Activated CD8-positive, alpha-beta T cell treated with anti-CD3 and anti-CD28 coated beads, Interleukin-2, amount 10 ng/mL, durations not matched to agents 7 days and 5 days (primary cell): ENCODE measurements at regions not wholly inside any gene's neighbourhood (a gene's known extent, or its start where the extent isn't known, plus 50 kb on each side); places are given as distances from the start of the nearest gene placed in this dataset.

Source experiments
- ATAC-seq: fragments of 150-1000 bp; cut with Tn5 transposase; one replicate; pipeline ENCODE4 v1.10.0; 2021; ENCODE audit warnings: moderate library complexity
- CTCF ChIA-PET: fragments of 350-600 bp; sonication (Branson Sonifier 250); formaldehyde crosslinking; loops from one replicate; lab custom pipeline; 2021; ENCODE audit warnings: antibody characterized with exemption; lab: Charles Lee
- POLR2A ChIA-PET: fragments of 350-600 bp; sonication (Branson Sonifier 250); formaldehyde crosslinking; loops from one replicate; lab custom pipeline; 2021; ENCODE audit warnings: antibody characterized with exemption; lab: Charles Lee
- DNase-seq: peaks from one replicate; pipeline ENCODE4 v3.0.0-alpha.2; 2020
- H3K27ac Mint-ChIP-seq: one replicate; pipeline ENCODE4 v1.8.0; 2021; ENCODE audit warnings: mild to moderate bottlenecking, mixed read lengths
- H3K27me3 Mint-ChIP-seq: one replicate; pipeline ENCODE4 v1.8.0; 2021; ENCODE audit warnings: low read depth, mixed read lengths
- H3K36me3 Mint-ChIP-seq: one replicate; pipeline ENCODE4 v1.8.0; 2021; ENCODE audit warnings: low read depth, mixed read lengths
- H3K4me1 Mint-ChIP-seq: one replicate; pipeline ENCODE4 v1.8.0; 2021; ENCODE audit warnings: low read depth, mixed read lengths
- H3K4me3 Mint-ChIP-seq: one replicate; pipeline ENCODE4 v1.8.0; 2021; ENCODE audit warnings: mild to moderate bottlenecking, mixed read lengths
- H3K9me3 Mint-ChIP-seq: one replicate; pipeline ENCODE4 v1.8.0; 2022; ENCODE audit warnings: mixed read lengths; ENCODE audit not compliant: insufficient read depth

DNA sequence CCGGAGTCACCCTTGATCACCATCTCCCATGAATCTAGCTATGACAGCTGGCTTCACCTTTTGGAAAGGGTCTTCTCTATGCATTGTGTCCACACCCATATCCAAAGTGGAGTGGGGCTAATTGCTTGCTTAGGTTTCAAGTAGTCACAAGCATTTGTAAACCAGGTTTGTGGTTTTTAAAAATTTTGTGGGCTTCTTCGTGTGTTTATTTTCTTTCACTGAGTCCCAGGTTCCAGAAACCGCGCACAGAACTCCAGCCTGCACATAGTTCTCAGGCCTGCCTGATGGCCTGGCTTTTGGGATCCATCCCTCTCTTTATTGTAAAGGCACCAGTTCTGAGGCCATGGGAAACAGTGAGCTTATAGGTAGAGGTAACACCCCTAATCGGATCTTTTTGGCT is 70.2 kb upstream of the TLR3 start:
- no peaks in the 10 kb centered on the region for H3K36me3 Mint-ChIP-seq
- H3K4me3 Mint-ChIP-seq: no peak overlapping the region
- no peak overlapping the region for H3K27ac Mint-ChIP-seq
- no peaks in the 10 kb centered on the region for H3K9me3 Mint-ChIP-seq
- ChIA-PET CTCF (no interaction called here), POLR2A (no interaction called here)
- no peaks in the 10 kb centered on the region for H3K4me1 Mint-ChIP-seq
- no peaks in the 10 kb centered on the region for H3K27me3 Mint-ChIP-seq
- DNase-seq (no peak), ATAC-seq (no peak)

DNA sequence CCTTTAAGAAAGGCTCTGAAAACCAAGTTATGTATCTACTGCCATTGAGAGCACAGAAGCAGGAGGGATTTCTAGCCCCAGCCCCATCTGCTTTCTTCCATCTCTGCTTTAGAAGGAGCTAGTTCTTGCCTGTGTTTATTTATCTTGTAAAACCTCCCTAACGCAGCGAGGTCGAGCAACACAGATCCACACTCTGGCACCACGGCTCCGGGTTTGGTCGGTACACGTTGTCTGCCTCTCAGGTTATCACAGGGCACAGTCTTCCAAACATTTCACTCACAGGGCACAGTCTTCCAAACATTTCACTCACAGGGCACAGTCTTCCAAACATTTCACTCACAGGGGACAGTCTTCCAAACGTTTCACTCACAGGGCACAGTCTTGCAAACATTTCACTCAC is 69.7 kb upstream of the TLR3 start:
- H3K27ac Mint-ChIP-seq: no peak overlapping the region
- no peaks in the 10 kb centered on the region for H3K9me3 Mint-ChIP-seq
- ChIA-PET POLR2A (no interaction called here), CTCF (no interaction called here)
- DNase-seq: no peak
- H3K4me1 Mint-ChIP-seq: no peaks in the 10 kb centered on the region
- no peaks in the 10 kb centered on the region for H3K27me3 Mint-ChIP-seq
- H3K36me3 Mint-ChIP-seq: no peaks in the 10 kb centered on the region
- ATAC-seq: no peak
- H3K4me3 Mint-ChIP-seq: no peak overlapping the region

DNA sequence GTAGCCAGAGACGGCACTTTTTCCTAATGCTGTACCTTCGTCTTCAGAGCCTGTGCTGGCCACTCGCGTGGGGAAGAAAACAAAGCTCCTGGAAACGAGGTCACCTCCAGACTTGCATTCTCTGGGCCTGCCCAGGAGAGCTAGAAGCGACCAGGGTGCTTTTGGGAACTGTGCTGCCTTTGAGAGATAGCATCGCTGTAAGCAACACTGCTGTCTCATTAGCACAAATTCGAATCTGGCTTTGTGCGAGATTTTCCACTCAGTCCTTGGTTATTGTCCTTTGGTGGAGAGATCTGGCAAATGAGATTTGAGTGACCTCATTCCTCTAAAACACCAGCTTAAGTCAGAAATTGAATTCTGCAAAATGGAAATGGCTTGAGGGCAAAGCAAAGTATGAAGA is 66.1 kb upstream of the TLR3 start:
- H3K4me1 Mint-ChIP-seq: no peaks in the 10 kb centered on the region
- no peaks in the 10 kb centered on the region for H3K36me3 Mint-ChIP-seq
- DNase-seq (no peak), ATAC-seq (no peak)
- no peaks in the 10 kb centered on the region for H3K27me3 Mint-ChIP-seq
- CTCF ChIA-PET: no interaction called here
- no peak overlapping the region for H3K4me3 Mint-ChIP-seq
- no peak overlapping the region for H3K27ac Mint-ChIP-seq
- H3K9me3 Mint-ChIP-seq: no peaks in the 10 kb centered on the region
- POLR2A ChIA-PET: no interaction called here

DNA sequence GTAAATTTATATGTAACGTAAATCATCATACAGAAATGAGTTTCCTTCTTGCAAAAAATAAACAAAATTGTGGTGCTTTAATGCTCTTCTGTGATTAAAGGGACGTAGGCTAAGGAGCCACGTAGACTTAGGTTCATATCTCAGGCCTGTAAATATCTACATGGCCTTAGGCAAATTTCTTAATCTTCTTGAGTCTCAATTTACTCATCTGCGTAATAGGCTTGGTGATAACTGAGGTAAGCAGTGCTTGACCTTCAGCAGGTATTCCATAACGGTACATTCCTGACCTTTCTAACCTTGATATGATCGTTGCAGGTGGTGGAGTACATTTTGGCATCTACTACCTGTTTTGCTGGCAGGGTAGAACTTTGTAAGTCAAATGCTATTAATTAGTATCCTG is 65.2 kb upstream of the TLR3 start:
- ChIA-PET POLR2A (no interaction called here), CTCF (no interaction called here)
- DNase-seq (no peak), ATAC-seq (no peak)
- Mint-ChIP-seq H3K4me3 (no peak overlapping the region), H3K27me3 (no peaks in the 10 kb centered on the region), H3K9me3 (no peaks in the 10 kb centered on the region), H3K36me3 (no peaks in the 10 kb centered on the region), H3K27ac (no peak overlapping the region), H3K4me1 (no peaks in the 10 kb centered on the region)

DNA sequence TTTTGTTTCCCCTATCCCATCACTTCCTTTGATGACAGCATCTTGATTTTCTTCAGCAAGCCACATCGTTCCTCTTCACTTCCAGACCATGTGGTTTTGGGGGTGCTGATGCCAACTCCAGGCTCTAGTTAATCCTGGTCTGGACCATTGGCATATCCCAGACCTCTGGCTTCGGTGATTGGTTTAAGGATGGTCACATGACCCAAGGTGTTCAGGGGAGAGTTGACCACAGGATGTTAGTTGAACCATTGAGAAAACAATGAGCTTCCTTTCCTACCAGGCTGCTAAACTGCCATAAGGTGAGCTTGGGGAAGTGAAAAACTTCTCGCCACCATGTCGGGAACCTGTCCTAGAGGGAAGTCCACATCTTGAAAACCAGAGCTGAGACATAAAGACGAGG is 60.9 kb upstream of the TLR3 start:
- H3K27ac Mint-ChIP-seq: no peak overlapping the region
- no peak overlapping the region for H3K4me3 Mint-ChIP-seq
- ChIA-PET POLR2A (no interaction called here), CTCF (interaction anchor here (0.9 kb wide), 1 partner anchor 30 kb away, joined by 3 read pairs; no protein-coding TSS in a partner anchor)
- no peak for DNase-seq
- H3K4me1 Mint-ChIP-seq: no peaks in the 10 kb centered on the region
- H3K9me3 Mint-ChIP-seq: no peaks in the 10 kb centered on the region
- ATAC-seq: no peak
- no peaks in the 10 kb centered on the region for H3K27me3 Mint-ChIP-seq
- no peaks in the 10 kb centered on the region for H3K36me3 Mint-ChIP-seq

DNA sequence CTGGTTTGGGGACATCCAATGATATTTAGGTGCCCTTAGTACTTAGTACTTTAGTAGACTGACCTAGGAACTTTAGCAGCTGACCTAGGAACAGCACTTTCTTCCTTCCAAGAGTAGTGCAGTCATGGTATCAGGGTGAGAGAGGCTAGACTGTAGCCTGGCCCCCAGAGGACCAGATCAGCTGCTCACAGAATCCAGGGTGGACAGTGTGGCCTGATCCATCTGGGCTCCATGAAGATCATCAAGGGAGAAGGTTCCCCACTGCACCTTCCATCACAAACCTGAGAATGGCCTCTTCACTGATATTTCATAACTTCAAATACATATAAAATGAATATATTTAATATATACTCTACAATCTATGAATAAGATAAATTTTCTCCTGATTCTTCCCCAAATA is 59.0 kb upstream of the TLR3 start:
- Mint-ChIP-seq H3K27me3 (no peaks in the 10 kb centered on the region), H3K4me1 (no peaks in the 10 kb centered on the region), H3K4me3 (no peak overlapping the region), H3K9me3 (no peaks in the 10 kb centered on the region), H3K36me3 (no peaks in the 10 kb centered on the region), H3K27ac (no peak overlapping the region)
- no peak for DNase-seq
- ChIA-PET CTCF (no interaction called here), POLR2A (no interaction called here)
- ATAC-seq: no peak

DNA sequence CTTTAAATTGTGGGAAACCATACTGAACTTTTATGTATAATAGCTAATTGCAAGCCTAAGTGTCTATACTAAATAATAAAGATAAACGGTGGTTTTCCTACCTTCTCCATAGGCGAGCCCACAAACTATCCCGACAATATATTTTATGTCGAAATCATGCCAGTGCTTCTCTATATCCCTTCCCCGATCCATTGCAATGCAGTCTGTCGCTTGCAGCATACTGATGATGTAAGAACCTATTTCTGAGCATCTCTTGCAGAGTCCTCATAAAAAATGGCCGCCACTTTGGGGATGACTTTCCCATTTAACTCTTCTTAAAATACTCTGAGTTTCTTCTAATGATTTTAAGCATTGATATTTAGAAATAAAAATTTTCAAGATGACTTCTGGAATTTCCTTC is 58.1 kb upstream of the TLR3 start:
- Mint-ChIP-seq H3K9me3 (no peaks in the 10 kb centered on the region), H3K27ac (no peak overlapping the region), H3K4me1 (no peaks in the 10 kb centered on the region), H3K36me3 (no peaks in the 10 kb centered on the region), H3K27me3 (no peaks in the 10 kb centered on the region), H3K4me3 (no peak overlapping the region)
- ATAC-seq (no peak), DNase-seq (no peak)
- CTCF ChIA-PET: no interaction called here
- POLR2A ChIA-PET: no interaction called here

DNA sequence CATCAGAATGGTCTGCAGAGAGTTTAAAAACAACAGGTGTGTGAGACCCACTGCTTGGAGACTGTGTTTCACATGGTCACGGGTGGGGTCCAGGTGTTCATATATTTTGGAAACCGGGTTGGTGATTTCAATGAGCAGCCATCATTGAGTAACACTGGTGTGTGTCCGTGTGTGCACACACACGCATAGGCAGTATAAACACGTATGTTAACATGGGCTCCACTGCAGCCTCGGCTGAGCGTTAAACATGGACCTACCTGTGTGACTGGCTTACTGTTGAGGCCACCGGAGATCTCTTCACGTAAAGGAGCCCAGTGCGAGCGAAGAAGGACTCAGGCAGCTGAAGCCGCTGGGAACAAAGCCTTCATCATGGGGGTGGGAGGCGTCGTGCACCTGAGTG is 56.9 kb upstream of the TLR3 start:
- no peaks in the 10 kb centered on the region for H3K36me3 Mint-ChIP-seq
- ChIA-PET POLR2A (no interaction called here), CTCF (no interaction called here)
- no peaks in the 10 kb centered on the region for H3K4me1 Mint-ChIP-seq
- H3K4me3 Mint-ChIP-seq: no peak overlapping the region
- no peak for DNase-seq
- no peaks in the 10 kb centered on the region for H3K27me3 Mint-ChIP-seq
- H3K27ac Mint-ChIP-seq: no peak overlapping the region
- H3K9me3 Mint-ChIP-seq: no peaks in the 10 kb centered on the region
- ATAC-seq: no peak

DNA sequence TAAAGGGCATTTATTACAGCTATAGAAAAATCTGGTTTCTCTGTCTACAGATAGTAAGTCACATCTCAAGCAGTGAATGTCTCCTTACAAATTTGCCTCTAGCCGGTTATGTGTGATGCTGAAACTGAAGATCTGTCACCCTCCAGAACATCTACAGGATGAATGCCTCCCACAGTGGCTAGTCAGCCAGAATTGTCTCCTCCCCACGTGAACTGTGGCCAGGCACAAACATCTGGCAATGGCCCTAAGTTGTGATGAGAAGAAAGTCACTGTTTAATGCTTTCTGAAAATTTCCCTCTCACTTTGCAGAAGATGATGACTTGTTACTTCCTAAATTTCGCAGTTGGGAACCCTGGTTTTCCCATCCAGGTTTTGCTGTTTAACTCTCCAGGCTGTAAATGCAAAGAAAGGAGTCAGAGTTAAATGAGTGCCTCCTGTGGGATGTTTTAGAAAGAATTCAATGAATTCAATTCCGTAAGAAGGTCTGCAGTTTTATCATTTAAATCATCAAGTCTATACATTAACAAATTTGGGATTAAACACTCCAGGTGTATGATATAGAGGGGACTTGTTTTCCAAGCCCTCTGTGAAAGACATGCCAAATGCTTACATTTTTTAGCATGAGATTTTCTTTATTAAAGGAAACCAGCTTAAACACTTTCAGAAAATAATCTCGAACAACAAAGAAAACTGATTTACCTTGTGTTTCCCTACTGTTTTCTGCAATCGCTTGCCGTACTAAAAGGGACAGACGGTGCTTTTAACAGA is 55.4 kb upstream of the TLR3 start:
- Mint-ChIP-seq H3K9me3 (no peaks in the 10 kb centered on the region), H3K4me1 (no peaks in the 10 kb centered on the region), H3K27me3 (no peaks in the 10 kb centered on the region), H3K27ac (no peak overlapping the region), H3K36me3 (no peaks in the 10 kb centered on the region), H3K4me3 (no peak overlapping the region)
- CTCF ChIA-PET: no interaction called here
- DNase-seq: no peak
- POLR2A ChIA-PET: no interaction called here
- no peak for ATAC-seq

DNA sequence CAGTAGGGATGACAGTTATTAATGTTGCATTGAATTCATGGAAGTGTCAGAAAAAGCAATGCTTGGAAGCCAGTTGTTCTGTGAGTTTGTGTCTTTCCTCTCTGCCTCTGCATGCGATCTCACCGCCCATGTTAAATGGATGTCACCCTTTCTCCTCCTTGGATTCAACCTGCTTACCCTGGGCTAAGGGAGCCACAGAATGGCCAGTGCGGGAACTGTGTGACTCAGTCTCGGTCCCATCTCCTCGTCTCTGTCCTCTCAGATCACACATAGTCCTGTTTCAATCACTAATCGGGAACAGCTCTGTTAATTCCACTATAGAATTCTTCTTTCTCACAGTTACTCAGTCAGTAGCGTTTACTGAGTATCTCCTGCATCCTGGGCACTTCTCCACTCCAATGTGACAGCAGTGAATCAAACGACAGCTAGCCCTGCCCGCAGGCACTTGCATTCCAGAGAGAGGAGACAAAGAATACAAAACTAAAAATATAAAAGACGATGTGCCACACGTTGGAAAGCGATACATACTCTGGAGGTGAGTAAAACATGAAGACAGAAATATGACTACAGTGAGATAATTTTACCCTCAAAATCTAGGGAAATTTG is 53.6 kb upstream of the TLR3 start:
- no peaks in the 10 kb centered on the region for H3K4me1 Mint-ChIP-seq
- ATAC-seq (no peak), DNase-seq (no peak)
- no peaks in the 10 kb centered on the region for H3K36me3 Mint-ChIP-seq
- ChIA-PET POLR2A (no interaction called here), CTCF (no interaction called here)
- H3K27me3 Mint-ChIP-seq: peaks cover 4% of the 10 kb centered on the region
- H3K4me3 Mint-ChIP-seq: no peak overlapping the region
- H3K9me3 Mint-ChIP-seq: no peaks in the 10 kb centered on the region
- no peak overlapping the region for H3K27ac Mint-ChIP-seq

DNA sequence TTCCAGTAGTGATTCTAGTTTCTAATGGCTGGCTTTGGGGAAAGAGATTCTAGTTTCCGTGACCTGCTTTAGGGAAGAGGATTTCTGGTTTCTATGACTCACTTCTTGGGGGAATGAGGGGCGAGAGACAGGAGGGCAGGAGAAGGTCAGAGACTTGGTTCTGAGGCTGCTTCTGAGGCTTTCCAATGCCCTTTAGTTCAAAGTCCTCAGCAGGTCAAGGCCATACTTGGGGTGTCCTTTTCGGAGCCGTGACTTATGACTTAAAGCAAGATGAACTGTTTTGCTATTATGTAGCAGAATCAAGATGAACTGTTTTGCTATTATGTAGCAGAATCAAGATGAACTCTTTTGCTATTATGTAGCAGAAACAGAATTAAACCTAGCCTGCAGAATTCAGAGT is 52.2 kb upstream of the TLR3 start:
- no peaks in the 10 kb centered on the region for H3K4me1 Mint-ChIP-seq
- no peak overlapping the region for H3K4me3 Mint-ChIP-seq
- no peak for DNase-seq
- H3K27ac Mint-ChIP-seq: no peak overlapping the region
- no peaks in the 10 kb centered on the region for H3K36me3 Mint-ChIP-seq
- no peaks in the 10 kb centered on the region for H3K9me3 Mint-ChIP-seq
- no peak for ATAC-seq
- H3K27me3 Mint-ChIP-seq: peaks cover 4% of the 10 kb centered on the region
- POLR2A ChIA-PET: no interaction called here
- CTCF ChIA-PET: no interaction called here

DNA sequence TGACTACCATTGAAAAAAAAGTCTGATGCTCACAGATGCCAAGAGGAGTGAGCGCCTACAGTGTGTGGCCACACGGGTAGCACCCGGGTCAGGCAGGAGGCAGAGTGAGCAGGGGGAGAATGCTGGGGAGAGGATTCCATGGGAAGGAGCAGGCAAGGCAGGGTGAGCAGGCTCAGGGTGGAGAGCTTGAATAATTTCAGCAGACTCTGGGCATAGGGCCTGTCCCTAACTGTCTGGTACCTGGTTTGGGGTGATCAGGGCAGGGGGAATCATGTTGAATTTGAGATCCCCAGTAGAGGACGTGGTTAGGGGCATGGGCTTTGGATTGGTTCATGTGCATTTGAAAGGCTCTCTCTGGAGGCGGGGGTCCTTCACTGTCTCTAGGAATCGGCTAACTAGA is 51.2 kb upstream of the TLR3 start:
- no peak overlapping the region for H3K27ac Mint-ChIP-seq
- no peaks in the 10 kb centered on the region for H3K36me3 Mint-ChIP-seq
- DNase-seq: no peak
- H3K27me3 Mint-ChIP-seq: peaks cover 4% of the 10 kb centered on the region
- H3K4me3 Mint-ChIP-seq: no peak overlapping the region
- H3K9me3 Mint-ChIP-seq: no peaks in the 10 kb centered on the region
- no peak for ATAC-seq
- CTCF ChIA-PET: no interaction called here
- no peaks in the 10 kb centered on the region for H3K4me1 Mint-ChIP-seq
- POLR2A ChIA-PET: no interaction called here
